Gastrocnemius medialis (tissue), 4 donors: ENCODE measurements at regions not wholly inside any gene's neighbourhood (a gene's known extent, or its start where the extent isn't known, plus 50 kb on each side); places are given as distances from the start of the nearest gene placed in this dataset.

ENCODE experiments used
- ATAC-seq, 2 donors: fragments of 150-250 bp; one replicate each; pipeline ENCODE4 v1.9.1; 2016
- DNase-seq, 2 donors: peaks; one replicate each; pipeline ENCODE4 v3.0.0-alpha.2; 2019
- H3K27ac ChIP-seq, 4 donors: fragments of 200-600 bp; sonication (generic); 1 replicate in 1 of 4; 2 replicates in 3 of 4; pipeline ENCODE4 v1.5.1; 2016 to 2018; ENCODE audit warnings: mild to moderate bottlenecking in 2 of 4, moderate library complexity in 1 of 4
- H3K27me3 ChIP-seq, 3 donors: fragments of 200-600 bp; sonication (generic) in 2 of 3; 1 replicate in 1 of 3; 2 replicates in 2 of 3; pipeline versions ENCODE4 v1.5.1 to v1.6.0; 2016 to 2019; ENCODE audit warnings: mild to moderate bottlenecking in 1 of 3, moderate library complexity in 1 of 3
- H3K36me3 ChIP-seq, 2 donors: fragments of 200-600 bp; sonication (generic) in 1 of 2; one replicate each; pipeline ENCODE4 v1.5.1; 2017 to 2018
- H3K4me1 ChIP-seq, 2 donors: fragments of 200-600 bp; sonication (generic) in 1 of 2; one replicate each; pipeline ENCODE4 v1.5.1; 2016 to 2017; ENCODE audit warnings: mild to moderate bottlenecking in 2 of 2
- H3K4me3 ChIP-seq, 4 donors: fragments of 200-600 bp; sonication (generic) in 3 of 4; 1 replicate in 1 of 4; 2 replicates in 3 of 4; pipeline ENCODE4 v1.5.1; 2016 to 2019; ENCODE audit warnings: mild to moderate bottlenecking in 2 of 4
- H3K9me3 ChIP-seq, 3 donors: fragments of 200-600 bp; sonication (generic) in 2 of 3; 1 replicate in 1 of 3; 2 replicates in 2 of 3; pipeline ENCODE4 v1.5.1; 2016 to 2019
- POLR2A ChIP-seq, 2 donors: fragments of 450-650 bp; IDR thresholded peaks; one replicate each; pipeline ENCODE4 v1.6.1; 2017; ENCODE audit warnings: antibody characterized with exemption in 2 of 2, mild to moderate bottlenecking in 2 of 2, moderate library complexity in 2 of 2
- in situ Hi-C, 4 donors: fragments of 200-750 bp; cut with MboI; loops; one replicate each; pipeline versions ENCODE4 v1.15.0 to v1.8.0; 2017; ENCODE audit warnings: low sequenced_read_pairs in 4 of 4
- intact Hi-C: fragments of 100-400 bp; cut with DNase I; formaldehyde crosslinking; loops from one replicate; pipeline ENCODE4 v1.15.1; 2023; ENCODE audit warnings: low total_unique reads
- TF ChIP-seq, protein P1 (sequence below), 5 experiments: fragments of 450-650 bp in 3 of 5; fragments of 200-600 bp in 2 of 5; sonication (generic) in 2 of 5; IDR thresholded peaks in 4 of 5; conservative IDR thresholded peaks in 1 of 5; 1 replicate in 4 of 5; 2 replicates in 1 of 5; pipeline ENCODE4 v1.5.1; 2016 to 2019; ENCODE audit warnings: antibody characterized with exemption in 5 of 5, mild to moderate bottlenecking in 3 of 5, moderate library complexity in 3 of 5

DNA sequence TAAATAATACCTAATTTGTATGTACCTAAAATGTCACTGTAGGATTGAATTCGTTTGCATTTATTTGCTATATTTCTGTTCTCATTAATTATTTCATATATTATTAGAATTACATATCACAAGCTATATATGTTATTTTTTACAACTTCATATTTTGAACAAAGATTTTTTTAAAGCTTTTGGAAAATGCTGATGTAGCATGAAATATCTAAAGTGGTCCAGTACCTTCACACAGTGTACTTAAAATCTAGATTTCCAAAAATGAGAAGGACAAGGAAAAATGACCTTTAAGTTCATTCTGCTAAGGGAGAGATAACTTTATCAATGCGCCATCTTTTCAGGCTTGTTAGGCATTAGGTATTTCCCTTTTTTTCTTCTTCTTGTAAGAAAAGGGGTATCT is 71.8 kb downstream of the LARP7 start:
- in situ Hi-C loops = no loop called here
- no peak for ATAC-seq
- intact Hi-C loops = no loop called here
- Histone ChIP-seq H3K36me3 (no peaks in the 10 kb centered on the region), H3K4me3 (no peak overlapping the region), H3K4me1 (peaks cover 12 to 19% of the 10 kb centered on the region in 2 donors), H3K9me3 (no peaks in the 10 kb centered on the region), H3K27ac (no peak overlapping the region), H3K27me3 (no peaks in the 10 kb centered on the region)
- TF ChIP-seq POLR2A (IDR thresholded peaks at IDR 0.05) = no peak
- TF ChIP-seq, protein P1, sequence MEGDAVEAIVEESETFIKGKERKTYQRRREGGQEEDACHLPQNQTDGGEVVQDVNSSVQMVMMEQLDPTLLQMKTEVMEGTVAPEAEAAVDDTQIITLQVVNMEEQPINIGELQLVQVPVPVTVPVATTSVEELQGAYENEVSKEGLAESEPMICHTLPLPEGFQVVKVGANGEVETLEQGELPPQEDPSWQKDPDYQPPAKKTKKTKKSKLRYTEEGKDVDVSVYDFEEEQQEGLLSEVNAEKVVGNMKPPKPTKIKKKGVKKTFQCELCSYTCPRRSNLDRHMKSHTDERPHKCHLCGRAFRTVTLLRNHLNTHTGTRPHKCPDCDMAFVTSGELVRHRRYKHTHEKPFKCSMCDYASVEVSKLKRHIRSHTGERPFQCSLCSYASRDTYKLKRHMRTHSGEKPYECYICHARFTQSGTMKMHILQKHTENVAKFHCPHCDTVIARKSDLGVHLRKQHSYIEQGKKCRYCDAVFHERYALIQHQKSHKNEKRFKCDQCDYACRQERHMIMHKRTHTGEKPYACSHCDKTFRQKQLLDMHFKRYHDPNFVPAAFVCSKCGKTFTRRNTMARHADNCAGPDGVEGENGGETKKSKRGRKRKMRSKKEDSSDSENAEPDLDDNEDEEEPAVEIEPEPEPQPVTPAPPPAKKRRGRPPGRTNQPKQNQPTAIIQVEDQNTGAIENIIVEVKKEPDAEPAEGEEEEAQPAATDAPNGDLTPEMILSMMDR (IDR thresholded peaks at IDR 0.05 in 4 of 5, conservative IDR thresholded peaks at IDR 0.05 in 1 of 5) = no peak
- DNase-seq = no peak

DNA sequence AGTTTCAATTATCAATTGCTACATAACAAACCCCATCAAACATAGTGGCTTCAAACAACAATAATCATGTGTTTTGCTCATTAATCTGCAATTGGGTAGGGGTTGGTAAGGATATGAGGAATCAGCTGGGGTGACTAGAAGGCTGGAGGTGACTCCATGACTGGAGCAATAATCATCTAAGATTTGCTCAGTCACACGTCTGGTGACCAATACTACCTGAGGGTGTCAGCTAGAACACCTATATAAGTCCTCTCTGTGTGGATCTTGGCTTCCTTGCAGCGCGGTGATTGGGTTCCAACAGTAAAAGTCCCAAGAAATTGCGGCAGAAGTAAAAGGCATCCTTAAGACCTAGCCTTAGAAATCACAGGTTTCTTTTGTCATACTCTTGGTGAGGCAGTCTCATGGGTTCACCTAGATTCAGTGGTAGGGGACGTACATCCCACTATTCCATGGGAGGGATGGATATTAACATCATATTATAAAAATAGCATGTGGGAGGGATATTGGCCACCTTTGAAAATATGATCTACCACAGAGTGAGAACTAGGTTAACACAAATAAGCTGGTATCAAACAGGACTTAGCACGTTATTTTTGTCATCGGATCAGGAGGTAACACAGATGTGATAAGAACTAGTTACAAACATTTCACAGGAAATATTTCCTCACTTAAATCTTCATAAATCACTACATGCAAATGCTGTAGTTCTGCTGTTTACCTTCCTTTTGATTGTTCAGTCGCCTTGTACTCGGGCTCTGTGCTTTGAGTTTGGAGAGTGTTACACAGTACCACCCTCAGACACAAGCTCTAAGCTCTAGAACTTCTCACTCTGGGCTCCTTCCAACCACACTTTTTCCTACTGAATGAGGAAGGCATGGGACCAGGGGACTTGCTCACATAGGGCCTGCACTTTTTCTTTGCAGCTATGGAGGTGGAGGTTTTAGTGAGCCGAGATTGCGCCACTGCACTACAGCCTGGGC is 78.3 kb downstream of the LARP7 start:
- Histone ChIP-seq H3K27ac (peak overlapping the region; percentile 65 to 75 (median 72)), H3K4me3 (peak overlapping the region; percentile 18 to 26 (median 20)), H3K36me3 (no peaks in the 10 kb centered on the region), H3K9me3 (no peaks in the 10 kb centered on the region), H3K4me1 (peaks cover 18 to 19% of the 10 kb centered on the region in 2 donors), H3K27me3 (no peaks in the 10 kb centered on the region)
- TF ChIP-seq, protein P1 (IDR thresholded peaks at IDR 0.05 in 4 of 5, conservative IDR thresholded peaks at IDR 0.05 in 1 of 5) = no peak
- TF ChIP-seq POLR2A (IDR thresholded peaks at IDR 0.05) = no peak
- DNase-seq = peak in 1 of 2 donors; percentile 3
- in situ Hi-C loops (no loop called here), intact Hi-C loops (loop anchor here (2.0 kb wide), 1 partner anchor 78 kb away; the partner anchor contains the start of genes LARP7 and ZGRF1)
- ATAC-seq = peak; percentile 85 to 87

DNA sequence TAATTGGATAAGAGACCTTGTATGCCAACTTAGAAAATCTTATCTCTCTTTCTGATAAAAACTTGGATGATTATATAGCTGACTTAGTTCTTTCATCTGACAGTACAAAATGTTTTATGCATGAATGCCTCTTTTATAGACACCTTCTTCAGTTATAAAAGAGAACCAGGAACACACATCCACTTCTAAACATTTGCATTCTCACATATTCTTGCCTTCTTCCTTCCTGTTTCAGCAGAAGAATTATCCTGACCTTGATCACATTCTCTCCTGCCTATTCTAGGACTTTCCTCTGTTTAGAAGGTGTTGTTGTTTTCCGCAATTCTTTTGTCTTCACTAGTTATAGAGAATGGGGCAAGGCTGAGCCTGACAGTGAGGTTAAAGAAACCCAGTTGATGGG is 80.9 kb downstream of the LARP7 start:
- Histone ChIP-seq H3K27ac (no peak overlapping the region), H3K9me3 (no peaks in the 10 kb centered on the region), H3K4me3 (no peak overlapping the region), H3K36me3 (no peaks in the 10 kb centered on the region), H3K27me3 (no peaks in the 10 kb centered on the region), H3K4me1 (peaks cover 15 to 18% of the 10 kb centered on the region in 2 donors)
- DNase-seq (no peak), ATAC-seq (no peak)
- intact Hi-C loops (no loop called here), in situ Hi-C loops (no loop called here)
- TF ChIP-seq POLR2A (IDR thresholded peaks at IDR 0.05) = no peak
- TF ChIP-seq, protein P1 (IDR thresholded peaks at IDR 0.05 in 4 of 5, conservative IDR thresholded peaks at IDR 0.05 in 1 of 5) = no peak

DNA sequence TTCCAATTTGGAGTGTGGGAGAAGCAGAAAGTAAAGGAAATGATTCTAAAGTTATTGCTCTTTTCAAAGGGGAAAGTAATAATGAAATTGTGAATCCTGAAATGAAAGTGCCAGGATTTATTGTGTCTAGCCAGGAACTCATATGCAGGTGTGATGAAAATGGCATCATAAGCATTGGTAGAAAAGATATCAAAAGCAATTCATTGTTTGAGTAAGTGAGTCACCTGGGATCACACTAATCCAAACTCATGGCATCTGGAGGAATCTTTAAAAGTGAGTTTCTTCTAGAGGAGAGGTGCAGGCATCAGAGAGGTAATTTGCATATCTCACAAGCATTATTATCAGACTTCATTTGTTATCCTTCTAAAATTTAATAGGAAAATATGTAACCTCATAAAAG is 84.7 kb downstream of the LARP7 start:
- ATAC-seq (no peak), DNase-seq (no peak)
- Histone ChIP-seq H3K27me3 (no peaks in the 10 kb centered on the region), H3K4me1 (peaks cover 0 to 3% of the 10 kb centered on the region in 2 donors), H3K9me3 (no peaks in the 10 kb centered on the region), H3K4me3 (no peak overlapping the region), H3K36me3 (no peaks in the 10 kb centered on the region), H3K27ac (no peak overlapping the region)
- intact Hi-C loops = no loop called here
- in situ Hi-C loops = no loop called here
- TF ChIP-seq POLR2A (IDR thresholded peaks at IDR 0.05) = no peak
- TF ChIP-seq, protein P1 (IDR thresholded peaks at IDR 0.05 in 4 of 5, conservative IDR thresholded peaks at IDR 0.05 in 1 of 5) = no peak
